ENCODE measurements at regions not wholly inside any gene's neighbourhood (a gene's known extent, or its start where the extent isn't known, plus 50 kb on each side); places are given as distances from the start of the nearest gene placed in this dataset.

- Histone ChIP-seq H3K9ac (ENCODE audit: low read depth in 1 of 3, low read length in 3 of 3) (no peak overlapping the region), H3K9me3 (ENCODE audit: control insufficient read depth in 3 of 3, low read length in 3 of 3) (no peaks in the 10 kb centered on the region), H3K27me3 (ENCODE audit: control insufficient read depth in 3 of 3, insufficient read depth in 3 of 3, low read length in 3 of 3) (no peaks in the 10 kb centered on the region), H3K27ac (ENCODE audit: low read depth, low read length) (no peak overlapping the region), H3K36me3 (ENCODE audit: control insufficient read depth in 3 of 3, insufficient read depth in 3 of 3, low read length in 3 of 3) (no peaks in the 10 kb centered on the region), H3K4me1 (ENCODE audit: control insufficient read depth in 3 of 3, insufficient read depth in 3 of 3, low read length in 3 of 3) (peaks cover 0 to 11% (median 3%) of the 10 kb centered on the region in 3 donors), H3K4me3 (ENCODE audit: low read length in 3 of 3) (no peak overlapping the region)
Measured at GRCh38 chr3:177730814-177731213, 533.5 kb upstream of the TBL1XR1 start.

- H3K36me3 ChIP-seq (ENCODE audit: control insufficient read depth in 3 of 3, insufficient read depth in 3 of 3, low read length in 3 of 3), result no peaks in the 10 kb centered on the region
- H3K27ac ChIP-seq (ENCODE audit: low read depth, low read length), result no peak overlapping the region
- H3K4me1 ChIP-seq (ENCODE audit: control insufficient read depth in 3 of 3, insufficient read depth in 3 of 3, low read length in 3 of 3), result peaks cover 0 to 5% (median 0%) of the 10 kb centered on the region in 3 donors
- no peaks in the 10 kb centered on the region for H3K9me3 ChIP-seq (ENCODE audit: control insufficient read depth in 3 of 3, low read length in 3 of 3)
- H3K9ac ChIP-seq (ENCODE audit: low read depth in 1 of 3, low read length in 3 of 3), result no peak overlapping the region
- no peaks in the 10 kb centered on the region for H3K27me3 ChIP-seq (ENCODE audit: control insufficient read depth in 3 of 3, insufficient read depth in 3 of 3, low read length in 3 of 3)
- no peak overlapping the region for H3K4me3 ChIP-seq (ENCODE audit: low read length in 3 of 3)
Measured at GRCh38 chr3:177731644-177732268, 534.5 kb upstream of the TBL1XR1 start.

GRCh38 chr3:177733233-177733632 lies 536.0 kb upstream of the TBL1XR1 start:
- no peak overlapping the region for H3K4me3 ChIP-seq (ENCODE audit: low read length in 3 of 3)

GRCh38 chr3:177733936-177734335 lies 536.7 kb upstream of the TBL1XR1 start:
- Histone ChIP-seq H3K9ac (ENCODE audit: low read depth in 1 of 3, low read length in 3 of 3) (no peak overlapping the region), H3K27ac (ENCODE audit: low read depth, low read length) (no peak overlapping the region), H3K9me3 (ENCODE audit: control insufficient read depth in 3 of 3, low read length in 3 of 3) (no peaks in the 10 kb centered on the region), H3K36me3 (ENCODE audit: control insufficient read depth in 3 of 3, insufficient read depth in 3 of 3, low read length in 3 of 3) (no peaks in the 10 kb centered on the region), H3K27me3 (ENCODE audit: control insufficient read depth in 3 of 3, insufficient read depth in 3 of 3, low read length in 3 of 3) (no peaks in the 10 kb centered on the region), H3K4me1 (ENCODE audit: control insufficient read depth in 3 of 3, insufficient read depth in 3 of 3, low read length in 3 of 3) (no peaks in the 10 kb centered on the region), H3K4me3 (ENCODE audit: low read length in 3 of 3) (no peak overlapping the region)

More at GRCh38 chr3:177733233-177733632, 536.0 kb upstream of the TBL1XR1 start:
- no peaks in the 10 kb centered on the region for H3K9me3 ChIP-seq (ENCODE audit: control insufficient read depth in 3 of 3, low read length in 3 of 3)
- H3K4me1 ChIP-seq (ENCODE audit: control insufficient read depth in 3 of 3, insufficient read depth in 3 of 3, low read length in 3 of 3), result no peaks in the 10 kb centered on the region
- no peaks in the 10 kb centered on the region for H3K36me3 ChIP-seq (ENCODE audit: control insufficient read depth in 3 of 3, insufficient read depth in 3 of 3, low read length in 3 of 3)
- no peak overlapping the region for H3K27ac ChIP-seq (ENCODE audit: low read depth, low read length)
- H3K9ac ChIP-seq (ENCODE audit: low read depth in 1 of 3, low read length in 3 of 3), result no peak overlapping the region
- no peaks in the 10 kb centered on the region for H3K27me3 ChIP-seq (ENCODE audit: control insufficient read depth in 3 of 3, insufficient read depth in 3 of 3, low read length in 3 of 3)

GRCh38 chr3:177735431-177735830 lies 538.1 kb upstream of the TBL1XR1 start:
- Histone ChIP-seq H3K9ac (ENCODE audit: low read depth in 1 of 3, low read length in 3 of 3) (no peak overlapping the region), H3K27me3 (ENCODE audit: control insufficient read depth in 3 of 3, insufficient read depth in 3 of 3, low read length in 3 of 3) (no peaks in the 10 kb centered on the region), H3K36me3 (ENCODE audit: control insufficient read depth in 3 of 3, insufficient read depth in 3 of 3, low read length in 3 of 3) (no peaks in the 10 kb centered on the region), H3K9me3 (ENCODE audit: control insufficient read depth in 3 of 3, low read length in 3 of 3) (no peaks in the 10 kb centered on the region), H3K4me1 (ENCODE audit: control insufficient read depth in 3 of 3, insufficient read depth in 3 of 3, low read length in 3 of 3) (no peaks in the 10 kb centered on the region), H3K4me3 (ENCODE audit: low read length in 3 of 3) (no peak overlapping the region), H3K27ac (ENCODE audit: low read depth, low read length) (no peak overlapping the region)

GRCh38 chr3:177739461-177739860 lies 542.2 kb upstream of the TBL1XR1 start:
- no peaks in the 10 kb centered on the region for H3K27me3 ChIP-seq (ENCODE audit: control insufficient read depth in 3 of 3, insufficient read depth in 3 of 3, low read length in 3 of 3)
- no peaks in the 10 kb centered on the region for H3K4me1 ChIP-seq (ENCODE audit: control insufficient read depth in 3 of 3, insufficient read depth in 3 of 3, low read length in 3 of 3)
- H3K4me3 ChIP-seq (ENCODE audit: low read length in 3 of 3), result no peak overlapping the region
- no peaks in the 10 kb centered on the region for H3K36me3 ChIP-seq (ENCODE audit: control insufficient read depth in 3 of 3, insufficient read depth in 3 of 3, low read length in 3 of 3)
- no peak overlapping the region for H3K27ac ChIP-seq (ENCODE audit: low read depth, low read length)
- H3K9me3 ChIP-seq (ENCODE audit: control insufficient read depth in 3 of 3, low read length in 3 of 3), result no peaks in the 10 kb centered on the region
- H3K9ac ChIP-seq (ENCODE audit: low read depth in 1 of 3, low read length in 3 of 3), result no peak overlapping the region

- Histone ChIP-seq H3K9ac (ENCODE audit: low read depth in 1 of 3, low read length in 3 of 3) (no peak overlapping the region), H3K27me3 (ENCODE audit: control insufficient read depth in 3 of 3, insufficient read depth in 3 of 3, low read length in 3 of 3) (no peaks in the 10 kb centered on the region), H3K27ac (ENCODE audit: low read depth, low read length) (no peak overlapping the region), H3K4me1 (ENCODE audit: control insufficient read depth in 3 of 3, insufficient read depth in 3 of 3, low read length in 3 of 3) (no peaks in the 10 kb centered on the region), H3K9me3 (ENCODE audit: control insufficient read depth in 3 of 3, low read length in 3 of 3) (no peaks in the 10 kb centered on the region), H3K36me3 (ENCODE audit: control insufficient read depth in 3 of 3, insufficient read depth in 3 of 3, low read length in 3 of 3) (no peaks in the 10 kb centered on the region), H3K4me3 (ENCODE audit: low read length in 3 of 3) (no peak overlapping the region)
Measured at GRCh38 chr3:177740254-177740653, 543.0 kb upstream of the TBL1XR1 start.

GRCh38 chr3:177742273-177742672 lies 545.0 kb upstream of the TBL1XR1 start:
- Histone ChIP-seq H3K9ac (ENCODE audit: low read depth in 1 of 3, low read length in 3 of 3) (no peak overlapping the region), H3K27me3 (ENCODE audit: control insufficient read depth in 3 of 3, insufficient read depth in 3 of 3, low read length in 3 of 3) (no peaks in the 10 kb centered on the region), H3K9me3 (ENCODE audit: control insufficient read depth in 3 of 3, low read length in 3 of 3) (no peaks in the 10 kb centered on the region), H3K4me3 (ENCODE audit: low read length in 3 of 3) (no peak overlapping the region), H3K27ac (ENCODE audit: low read depth, low read length) (no peak overlapping the region), H3K4me1 (ENCODE audit: control insufficient read depth in 3 of 3, insufficient read depth in 3 of 3, low read length in 3 of 3) (peaks cover 5 to 7% (median 6%) of the 10 kb centered on the region in 3 donors), H3K36me3 (ENCODE audit: control insufficient read depth in 3 of 3, insufficient read depth in 3 of 3, low read length in 3 of 3) (no peaks in the 10 kb centered on the region)

- H3K4me1 ChIP-seq (ENCODE audit: control insufficient read depth in 3 of 3, insufficient read depth in 3 of 3, low read length in 3 of 3), result peaks cover 7 to 9% (median 9%) of the 10 kb centered on the region in 3 donors
- H3K9ac ChIP-seq (ENCODE audit: low read depth in 1 of 3, low read length in 3 of 3), result no peak overlapping the region
- no peaks in the 10 kb centered on the region for H3K36me3 ChIP-seq (ENCODE audit: control insufficient read depth in 3 of 3, insufficient read depth in 3 of 3, low read length in 3 of 3)
- no peaks in the 10 kb centered on the region for H3K9me3 ChIP-seq (ENCODE audit: control insufficient read depth in 3 of 3, low read length in 3 of 3)
- no peak overlapping the region for H3K27ac ChIP-seq (ENCODE audit: low read depth, low read length)
- H3K27me3 ChIP-seq (ENCODE audit: control insufficient read depth in 3 of 3, insufficient read depth in 3 of 3, low read length in 3 of 3), result no peaks in the 10 kb centered on the region
- H3K4me3 ChIP-seq (ENCODE audit: low read length in 3 of 3), result no peak overlapping the region
Measured at GRCh38 chr3:177743173-177743890, 546.0 kb upstream of the TBL1XR1 start.

- Histone ChIP-seq H3K9ac (ENCODE audit: low read depth in 1 of 3, low read length in 3 of 3) (no peak overlapping the region), H3K27ac (ENCODE audit: low read depth, low read length) (no peak overlapping the region)
Measured at GRCh38 chr3:177744873-177745606, 547.8 kb upstream of the TBL1XR1 start.

More at GRCh38 chr3:177744873-177745606, 547.8 kb upstream of the TBL1XR1 start:
- H3K27me3 ChIP-seq (ENCODE audit: control insufficient read depth in 3 of 3, insufficient read depth in 3 of 3, low read length in 3 of 3), result no peaks in the 10 kb centered on the region
- no peaks in the 10 kb centered on the region for H3K36me3 ChIP-seq (ENCODE audit: control insufficient read depth in 3 of 3, insufficient read depth in 3 of 3, low read length in 3 of 3)
- H3K4me3 ChIP-seq (ENCODE audit: low read length in 3 of 3), result no peak overlapping the region
- no peaks in the 10 kb centered on the region for H3K9me3 ChIP-seq (ENCODE audit: control insufficient read depth in 3 of 3, low read length in 3 of 3)
- H3K4me1 ChIP-seq (ENCODE audit: control insufficient read depth in 3 of 3, insufficient read depth in 3 of 3, low read length in 3 of 3), result peaks cover 7 to 9% (median 9%) of the 10 kb centered on the region in 3 donors

Data from skeletal muscle tissue (tissue), 3 donors.